ENCODE measurements at regions not wholly inside any gene's neighbourhood (a gene's known extent, or its start where the extent isn't known, plus 50 kb on each side); places are given as distances from the start of the nearest gene placed in this dataset.

- TF ChIP-seq CTCF (IDR thresholded peaks at IDR 0.05; ENCODE audit: insufficient read depth, low read length, poor library complexity, severe bottlenecking): no peak
- Histone ChIP-seq H3K4me3 (ENCODE audit: low read depth, low read length) (no peak overlapping the region), H3K27me3 (ENCODE audit: control insufficient read depth, insufficient read depth, low read length) (no peaks in the 10 kb centered on the region), H3K36me3 (ENCODE audit: control insufficient read depth, insufficient read depth, low read length) (no peaks in the 10 kb centered on the region)
- no peak for DNase-seq (ENCODE audit: low read depth)
Observed at GRCh38 chr3:181567311-181568075, 144.2 kb upstream of the SOX2 start.

GRCh38 chr3:181565416-181565815 lies 146.3 kb upstream of the SOX2 start:
- Histone ChIP-seq H3K36me3 (ENCODE audit: control insufficient read depth, insufficient read depth, low read length) (no peaks in the 10 kb centered on the region), H3K4me3 (ENCODE audit: low read depth, low read length) (no peak overlapping the region), H3K27me3 (ENCODE audit: control insufficient read depth, insufficient read depth, low read length) (no peaks in the 10 kb centered on the region)
- TF ChIP-seq CTCF (IDR thresholded peaks at IDR 0.05; ENCODE audit: insufficient read depth, low read length, poor library complexity, severe bottlenecking): no peak
- DNase-seq (ENCODE audit: low read depth): no peak

- Histone ChIP-seq H3K4me3 (ENCODE audit: low read depth, low read length) (no peak overlapping the region), H3K27me3 (ENCODE audit: control insufficient read depth, insufficient read depth, low read length) (no peaks in the 10 kb centered on the region), H3K36me3 (ENCODE audit: control insufficient read depth, insufficient read depth, low read length) (no peaks in the 10 kb centered on the region)
- no peak for TF ChIP-seq CTCF (IDR thresholded peaks at IDR 0.05; ENCODE audit: insufficient read depth, low read length, poor library complexity, severe bottlenecking)
- no peak for DNase-seq (ENCODE audit: low read depth)
Observed at GRCh38 chr3:181564222-181564621, 147.5 kb upstream of the SOX2 start.

- no peak overlapping the region for H3K4me3 ChIP-seq (ENCODE audit: low read depth, low read length)
- no peaks in the 10 kb centered on the region for H3K27me3 ChIP-seq (ENCODE audit: control insufficient read depth, insufficient read depth, low read length)
- no peaks in the 10 kb centered on the region for H3K36me3 ChIP-seq (ENCODE audit: control insufficient read depth, insufficient read depth, low read length)
- no peak for DNase-seq (ENCODE audit: low read depth)
- no peak for TF ChIP-seq CTCF (IDR thresholded peaks at IDR 0.05; ENCODE audit: insufficient read depth, low read length, poor library complexity, severe bottlenecking)
Observed at GRCh38 chr3:181561139-181562031, 150.3 kb upstream of the SOX2 start.

- no peak for DNase-seq (ENCODE audit: low read depth)
- H3K36me3 ChIP-seq (ENCODE audit: control insufficient read depth, insufficient read depth, low read length): no peaks in the 10 kb centered on the region
- no peak overlapping the region for H3K4me3 ChIP-seq (ENCODE audit: low read depth, low read length)
- TF ChIP-seq CTCF (IDR thresholded peaks at IDR 0.05; ENCODE audit: insufficient read depth, low read length, poor library complexity, severe bottlenecking): no peak
- H3K27me3 ChIP-seq (ENCODE audit: control insufficient read depth, insufficient read depth, low read length): peaks cover 2% of the 10 kb centered on the region
Observed at GRCh38 chr3:181558870-181559269, 152.9 kb upstream of the SOX2 start.

Measured in kidney epithelial cell (primary cell).